HG03095 (cell line): ENCODE measurements at regions not wholly inside any gene's neighbourhood (a gene's known extent, or its start where the extent isn't known, plus 50 kb on each side); places are given as distances from the start of the nearest gene placed in this dataset.

Experiments
- ATAC-seq: cut with Tn5 transposase; IDR thresholded peaks from one replicate; pipeline ENCODE4 v1.9.1; 2021; ENCODE audit warnings: moderate library complexity; ENCODE audit not compliant: unreplicated experiment

- ATAC-seq = no peak
These were observed 177.5 kb downstream of the ANKRD50 start for GRCh38 chr4:124535003-124535402.

GRCh38 chr4:124536946-124537345 lies 175.6 kb downstream of the ANKRD50 start:
- ATAC-seq = no peak

- no peak for ATAC-seq
These were observed 174.6 kb downstream of the ANKRD50 start for GRCh38 chr4:124537971-124538370.

GRCh38 chr4:124540014-124540413 lies 172.5 kb downstream of the ANKRD50 start:
- no peak for ATAC-seq

- no peak for ATAC-seq
These were observed 170.7 kb downstream of the ANKRD50 start for GRCh38 chr4:124541652-124542420.

DNA sequence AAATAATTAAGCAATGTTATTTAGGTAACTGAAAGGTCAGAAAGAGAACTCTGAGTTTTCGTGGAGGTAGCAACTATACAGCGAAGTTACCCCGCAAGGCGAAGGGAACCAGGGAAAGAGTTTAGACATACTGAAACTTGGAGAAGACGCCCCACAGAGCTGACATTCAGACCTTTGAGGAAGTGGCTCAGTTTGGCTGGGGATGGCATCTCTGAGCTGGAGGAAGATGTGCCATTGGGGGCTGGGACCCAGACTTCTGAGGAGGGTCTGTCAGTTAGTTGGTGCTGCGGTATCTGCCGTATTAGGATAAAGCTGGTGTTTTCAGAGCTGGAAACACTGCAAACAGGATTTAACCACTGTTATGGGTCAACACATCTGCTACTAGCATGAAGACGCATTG lies 156.6 kb downstream of the ANKRD50 start:
- ATAC-seq = no peak

- no peak for ATAC-seq
These were observed 148.4 kb downstream of the ANKRD50 start for GRCh38 chr4:124564121-124564520.

DNA sequence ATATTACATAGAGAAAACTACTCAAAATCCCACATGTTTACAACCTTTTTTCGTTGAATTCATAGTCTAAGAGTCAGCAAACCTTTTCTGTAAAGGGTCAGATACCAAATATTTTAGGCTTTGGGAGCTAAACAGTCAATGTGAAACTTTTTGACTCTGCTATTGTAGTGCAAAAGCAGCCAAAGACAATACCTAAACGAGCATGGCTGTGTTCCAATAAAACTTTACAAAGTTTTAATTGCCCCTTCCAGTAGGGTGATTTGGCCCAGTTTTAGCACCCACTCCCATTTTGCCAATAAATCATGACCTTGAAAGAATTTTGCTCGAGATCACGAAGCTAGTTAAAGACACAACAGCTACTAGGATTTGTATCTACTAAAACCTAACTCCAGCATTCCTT lies 147.2 kb downstream of the ANKRD50 start:
- ATAC-seq = no peak

GRCh38 chr4:124566030-124566429 lies 146.5 kb downstream of the ANKRD50 start:
- no peak for ATAC-seq

DNA sequence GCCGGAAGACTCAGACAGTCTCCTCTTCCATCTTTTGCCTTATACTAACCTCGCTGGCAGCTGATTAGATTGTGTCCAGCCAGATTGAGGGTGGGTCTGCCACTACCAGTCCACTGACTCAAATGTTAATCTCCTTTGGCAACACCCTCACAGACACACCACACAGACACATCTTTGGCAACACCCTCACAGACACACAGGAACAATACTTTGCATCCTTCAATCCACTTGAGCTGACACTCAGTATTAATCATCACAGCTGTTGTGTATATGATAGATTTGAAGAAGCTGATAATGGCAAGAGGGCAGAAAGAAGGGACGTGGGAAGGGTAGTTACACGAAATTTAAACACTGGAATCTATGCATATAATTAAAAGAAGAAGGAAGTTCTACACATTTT lies 139.5 kb downstream of the ANKRD50 start:
- ATAC-seq = no peak

DNA sequence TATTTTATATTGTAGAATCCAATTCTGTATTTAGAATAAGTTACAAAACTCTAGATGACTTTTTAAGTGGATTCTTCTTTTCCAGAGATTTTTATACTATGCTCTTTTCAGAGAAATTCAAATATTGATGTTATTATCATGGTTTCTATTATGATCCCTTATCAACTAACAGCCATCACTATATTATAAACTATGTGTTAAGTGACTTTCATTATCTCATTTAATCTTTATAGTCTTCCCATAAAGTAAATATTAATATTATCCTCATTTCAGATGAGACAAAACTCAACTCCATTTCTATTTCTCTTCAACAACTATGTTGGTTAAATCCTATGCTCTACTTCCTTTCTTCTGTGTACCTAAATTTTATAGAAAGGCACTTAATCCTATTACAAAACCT lies 132.6 kb downstream of the ANKRD50 start:
- ATAC-seq = no peak

GRCh38 chr4:124583797-124584196 lies 128.7 kb downstream of the ANKRD50 start:
- ATAC-seq = no peak

DNA sequence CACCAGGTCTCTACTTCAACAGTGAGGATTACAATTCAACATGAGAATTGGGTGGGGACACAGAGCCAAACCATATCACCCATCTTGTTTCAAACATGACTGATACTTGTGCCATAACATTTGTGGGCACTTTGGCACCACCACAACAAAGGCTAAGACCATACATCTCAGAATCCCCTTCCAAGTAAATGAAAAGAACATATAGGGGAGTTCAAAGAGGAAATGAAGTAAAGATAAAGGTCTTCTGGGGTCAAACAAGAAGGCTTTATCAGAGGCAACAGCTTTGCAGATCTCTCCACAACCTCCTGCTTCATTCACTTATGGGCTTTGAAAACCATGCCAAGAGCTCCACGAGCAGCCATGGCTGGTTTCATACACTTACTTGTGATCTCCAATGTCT lies 122.7 kb downstream of the ANKRD50 start:
- ATAC-seq = no peak

GRCh38 chr4:124590480-124590879 lies 122.1 kb downstream of the ANKRD50 start:
- ATAC-seq = no peak

- ATAC-seq = no peak
These were observed 120.9 kb downstream of the ANKRD50 start for GRCh38 chr4:124591637-124592036.

- ATAC-seq = no peak
These were observed 119.0 kb downstream of the ANKRD50 start for GRCh38 chr4:124593494-124593893.

- ATAC-seq = no peak
These were observed 117.6 kb downstream of the ANKRD50 start for GRCh38 chr4:124594945-124595344.

- ATAC-seq = no peak
These were observed 115.7 kb downstream of the ANKRD50 start for GRCh38 chr4:124596816-124597215.

DNA sequence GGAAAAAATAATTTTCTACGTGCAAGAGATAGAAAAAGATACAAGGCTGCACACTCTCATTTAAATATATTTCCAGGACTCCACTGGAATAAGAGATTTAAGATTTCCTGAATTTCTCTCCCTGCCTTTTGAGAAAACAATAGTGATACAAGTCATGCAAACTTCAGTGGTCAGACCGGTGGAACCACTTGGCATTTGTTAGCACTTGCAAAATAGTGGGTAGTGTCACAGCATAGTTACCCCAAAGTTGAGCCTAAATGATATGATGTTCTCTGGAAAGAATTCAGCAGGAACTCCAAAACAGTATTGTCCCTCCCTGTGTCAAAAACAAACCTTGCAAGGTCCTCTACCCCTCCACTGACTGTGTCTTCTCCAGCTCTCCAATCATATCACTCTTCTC lies 102.3 kb downstream of the ANKRD50 start:
- no peak for ATAC-seq
